K562 (cell line): ENCODE measurements at regions not wholly inside any gene's neighbourhood (a gene's known extent, or its start where the extent isn't known, plus 50 kb on each side); places are given as distances from the start of the nearest gene placed in this dataset.

Experiments used
- ATAC-seq: fragments of 200-7000 bp; cut with Tn5 transposase; 3 replicates; pipeline ENCODE4 v1.9.1; 2020; ENCODE audit warnings: moderate library complexity
- BruUV-seq: library from RNA; stranded (reverse); fragments of 400-500 nt; replicated peaks from 2 replicates; lab custom pipeline; 2021; lab: Mats Ljungman, UMichigan
- CTCF ChIA-PET: fragments of 300-600 bp; formaldehyde crosslinking; extraction: SDS; loops from one replicate; lab custom pipeline; 2021; ENCODE audit warnings: low intra/inter-chr PET ratio; lab: Yijun Ruan, JAX
- POLR2A ChIA-PET: fragments of 300-600, 350-650 bp; sonication (Branson Sonifier 250); formaldehyde crosslinking; extraction: SDS; loops from one replicate; lab custom pipeline; 2021; ENCODE audit warnings: antibody characterized with exemption, inconsistent platforms; lab: Yijun Ruan, JAX
- DNase-seq, 4 experiments: peaks; one replicate each; pipeline versions ENCODE4 v3.0.0 to v3.0.0-alpha.2; 2011 to 2018; ENCODE audit warnings: low spot score in 3 of 4, mixed read lengths in 3 of 4; ENCODE audit errors: extremely low read depth in 1 of 4
- FAIRE-seq: peaks from 2 replicates; lab custom pipeline; 2011; peaks lifted over from hg19 to GRCh38; lab: Jason Lieb, UNC
- H2AFZ ChIP-seq: 2 replicates; pipeline ENCODE4 v1.6.0; 2011; ENCODE audit warnings: low read depth, low read length, control low read depth, inconsistent platforms
- H3K27ac ChIP-seq: fragments of 200-600 bp; 3 replicates; pipeline ENCODE4 v1.8.0; 2011; ENCODE audit warnings: low read depth, mild to moderate bottlenecking, control low read depth, inconsistent platforms, low read length, moderate library complexity, mixed read lengths; ENCODE audit errors: extremely low read depth
- H3K27me3 ChIP-seq, 2 experiments: fragments of 300-600 bp in 1 of 2; 2 replicates in 1 of 2; 3 replicates in 1 of 2; pipeline versions ENCODE4 v1.6.0 to v1.8.0; 2011; ENCODE audit warnings: inconsistent platforms in 2 of 2, low read length in 2 of 2, mild to moderate bottlenecking in 1 of 2, mixed read lengths in 1 of 2, moderate library complexity in 1 of 2; ENCODE audit not compliant: control insufficient read depth in 2 of 2, insufficient read depth in 2 of 2
- H3K36me3 ChIP-seq: fragments of 300-600 bp; 3 replicates; pipeline ENCODE4 v1.8.0; 2011; ENCODE audit warnings: mild to moderate bottlenecking, low read length, inconsistent platforms; ENCODE audit not compliant: control insufficient read depth, insufficient read depth
- H3K4me1 ChIP-seq, 2 experiments: fragments of 200-600 bp in 1 of 2; replicated peaks in 1 of 2; 2 replicates in 1 of 2; 3 replicates in 1 of 2; pipeline versions ENCODE4 v1.5.1 to v1.8.0; 2011; ENCODE audit warnings: inconsistent platforms in 2 of 2, low read length in 2 of 2, mild to moderate bottlenecking in 1 of 2, mixed read lengths in 1 of 2, moderate library complexity in 1 of 2; ENCODE audit not compliant: control insufficient read depth in 2 of 2, insufficient read depth in 2 of 2
- H3K4me2 ChIP-seq: 2 replicates; pipeline ENCODE4 v1.6.1; 2011; ENCODE audit warnings: low read length, control low read depth, inconsistent platforms, mixed read lengths; ENCODE audit not compliant: insufficient read depth
- H3K4me3 ChIP-seq: fragments of 200-600 bp; sonication (generic), shearing (Covaris generic); 2 replicates; pipeline ENCODE4 v1.5.1; 2016; ENCODE audit warnings: control low read depth, inconsistent platforms
- H3K79me2 ChIP-seq: fragments of 200-600 bp; 3 replicates; pipeline ENCODE4 v1.8.0; 2011; ENCODE audit warnings: low read length, inconsistent platforms; ENCODE audit not compliant: control insufficient read depth, insufficient read depth
- H3K9ac ChIP-seq, 2 experiments: 2 replicates each; pipeline versions ENCODE4 v1.6.0 to v1.6.1; 2011; ENCODE audit warnings: low read depth in 2 of 2, low read length in 2 of 2, control low read depth in 1 of 2, inconsistent platforms in 1 of 2, mild to moderate bottlenecking in 1 of 2, mixed read lengths in 1 of 2; ENCODE audit not compliant: insufficient read depth in 1 of 2
- H3K9me1 ChIP-seq: one replicate; pipeline ENCODE4 v1.6.0; 2011; ENCODE audit warnings: inconsistent platforms, mild to moderate bottlenecking, low read length, moderate library complexity; ENCODE audit not compliant: control insufficient read depth, insufficient read depth
- H3K9me3 ChIP-seq: replicated peaks from 2 replicates; pipeline ENCODE4 v1.5.1; 2011; ENCODE audit warnings: low read depth, low read length, inconsistent platforms; ENCODE audit not compliant: control insufficient read depth, insufficient read depth
- H4K20me1 ChIP-seq: replicated peaks from 2 replicates; pipeline ENCODE4 v1.6.1; 2011; ENCODE audit warnings: low read length, inconsistent platforms, mixed read lengths; ENCODE audit not compliant: control insufficient read depth, insufficient read depth
- CBFB ChIP-seq: sonication (generic); formaldehyde crosslinking; IDR thresholded peaks from 2 replicates; pipeline ENCODE4 v1.4.0; 2020; ENCODE audit warnings: mild to moderate bottlenecking, missing genetic modification reagents
- CCNT2 ChIP-seq: IDR thresholded peaks from 2 replicates; pipeline ENCODE4 v1.6.1; 2011; ENCODE audit warnings: borderline replicate concordance, low read depth, mild to moderate bottlenecking, moderate library complexity, mixed read lengths, low read length; ENCODE audit not compliant: insufficient read length; ENCODE audit errors: extremely low read depth
- ELK1 ChIP-seq: sonication (generic); formaldehyde crosslinking; IDR thresholded peaks from 2 replicates; pipeline ENCODE4 v1.8.1; 2022; ENCODE audit warnings: missing genetic modification reagents
- MBD1 ChIP-seq: fragments of 250-450 bp; sonication (Bioruptor Pico); IDR thresholded peaks from 2 replicates; pipeline ENCODE4 v1.8.0; 2022; ENCODE audit warnings: inconsistent platforms
- MYNN ChIP-seq, 2 experiments: sonication (generic); formaldehyde crosslinking in 1 of 2; IDR thresholded peaks; 2 replicates each; pipeline versions ENCODE4 v1.5.0 to v1.6.1; 2016 to 2020; ENCODE audit warnings: antibody characterized with exemption in 1 of 2, missing genetic modification reagents in 1 of 2
- NCOA6 ChIP-seq: fragments of 450-650 bp; IDR thresholded peaks from 2 replicates; pipeline ENCODE4 v1.6.1; 2017; ENCODE audit warnings: mild to moderate bottlenecking
- SIX5 ChIP-seq, 2 experiments: IDR thresholded peaks; 2 replicates each; pipeline ENCODE4 v1.6.1; 2011; ENCODE audit warnings: low read length in 2 of 2, borderline replicate concordance in 1 of 2, low read depth in 1 of 2, mild to moderate bottlenecking in 1 of 2, moderate library complexity in 1 of 2; ENCODE audit not compliant: insufficient read depth in 1 of 2
- WGBS: fragments of 100-300 bp; shearing (Covaris generic); methylation state at CpG from one replicate; pipeline ENCODE4 v1.1.6; 2016; ENCODE audit warnings: low coverage, mixed read lengths; ENCODE audit not compliant: insufficient coverage; ENCODE audit errors: missing lambda C conversion rate; 5-methylcytosine and 5-hydroxymethylcytosine counted together
- in situ Hi-C: fragments of 300-500 bp; cut with MboI; formaldehyde crosslinking; loops from 4 replicates; pipeline ENCODE4 v1.15.0; 2018; ENCODE audit warnings: inconsistent platforms, mixed read lengths
- intact Hi-C: fragments of 100-400 bp; cut with micrococcal nuclease; formaldehyde crosslinking; loops from 2 replicates; pipeline ENCODE4 v1.14.2; 2022
- TF ChIP-seq, protein P1 (sequence below): fragments of 150-350 bp; IDR thresholded peaks from 2 replicates; pipeline ENCODE4 v1.6.1; 2014; ENCODE audit warnings: low read depth, mild to moderate bottlenecking, low read length, borderline replicate concordance
- TF ChIP-seq, protein P2 (sequence below): sonication (generic); formaldehyde crosslinking; IDR thresholded peaks from 2 replicates; pipeline ENCODE4 v1.8.1; 2023; ENCODE audit warnings: mild to moderate bottlenecking, missing genetic modification reagents, moderate library complexity

GRCh38 chr10:43968961-43969360 is 320.3 kb upstream of the ZNF32 start (continued):
- TF ChIP-seq, protein P1, sequence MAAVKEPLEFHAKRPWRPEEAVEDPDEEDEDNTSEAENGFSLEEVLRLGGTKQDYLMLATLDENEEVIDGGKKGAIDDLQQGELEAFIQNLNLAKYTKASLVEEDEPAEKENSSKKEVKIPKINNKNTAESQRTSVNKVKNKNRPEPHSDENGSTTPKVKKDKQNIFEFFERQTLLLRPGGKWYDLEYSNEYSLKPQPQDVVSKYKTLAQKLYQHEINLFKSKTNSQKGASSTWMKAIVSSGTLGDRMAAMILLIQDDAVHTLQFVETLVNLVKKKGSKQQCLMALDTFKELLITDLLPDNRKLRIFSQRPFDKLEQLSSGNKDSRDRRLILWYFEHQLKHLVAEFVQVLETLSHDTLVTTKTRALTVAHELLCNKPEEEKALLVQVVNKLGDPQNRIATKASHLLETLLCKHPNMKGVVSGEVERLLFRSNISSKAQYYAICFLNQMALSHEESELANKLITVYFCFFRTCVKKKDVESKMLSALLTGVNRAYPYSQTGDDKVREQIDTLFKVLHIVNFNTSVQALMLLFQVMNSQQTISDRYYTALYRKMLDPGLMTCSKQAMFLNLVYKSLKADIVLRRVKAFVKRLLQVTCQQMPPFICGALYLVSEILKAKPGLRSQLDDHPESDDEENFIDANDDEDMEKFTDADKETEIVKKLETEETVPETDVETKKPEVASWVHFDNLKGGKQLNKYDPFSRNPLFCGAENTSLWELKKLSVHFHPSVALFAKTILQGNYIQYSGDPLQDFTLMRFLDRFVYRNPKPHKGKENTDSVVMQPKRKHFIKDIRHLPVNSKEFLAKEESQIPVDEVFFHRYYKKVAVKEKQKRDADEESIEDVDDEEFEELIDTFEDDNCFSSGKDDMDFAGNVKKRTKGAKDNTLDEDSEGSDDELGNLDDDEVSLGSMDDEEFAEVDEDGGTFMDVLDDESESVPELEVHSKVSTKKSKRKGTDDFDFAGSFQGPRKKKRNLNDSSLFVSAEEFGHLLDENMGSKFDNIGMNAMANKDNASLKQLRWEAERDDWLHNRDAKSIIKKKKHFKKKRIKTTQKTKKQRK = no peak
- TF ChIP-seq, protein P2, sequence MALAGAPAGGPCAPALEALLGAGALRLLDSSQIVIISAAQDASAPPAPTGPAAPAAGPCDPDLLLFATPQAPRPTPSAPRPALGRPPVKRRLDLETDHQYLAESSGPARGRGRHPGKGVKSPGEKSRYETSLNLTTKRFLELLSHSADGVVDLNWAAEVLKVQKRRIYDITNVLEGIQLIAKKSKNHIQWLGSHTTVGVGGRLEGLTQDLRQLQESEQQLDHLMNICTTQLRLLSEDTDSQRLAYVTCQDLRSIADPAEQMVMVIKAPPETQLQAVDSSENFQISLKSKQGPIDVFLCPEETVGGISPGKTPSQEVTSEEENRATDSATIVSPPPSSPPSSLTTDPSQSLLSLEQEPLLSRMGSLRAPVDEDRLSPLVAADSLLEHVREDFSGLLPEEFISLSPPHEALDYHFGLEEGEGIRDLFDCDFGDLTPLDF (CRISPR knock-in tag) = no peak
- TF ChIP-seq NCOA6 = no peak
- TF ChIP-seq, all 486 proteins: peak for 0

DNA sequence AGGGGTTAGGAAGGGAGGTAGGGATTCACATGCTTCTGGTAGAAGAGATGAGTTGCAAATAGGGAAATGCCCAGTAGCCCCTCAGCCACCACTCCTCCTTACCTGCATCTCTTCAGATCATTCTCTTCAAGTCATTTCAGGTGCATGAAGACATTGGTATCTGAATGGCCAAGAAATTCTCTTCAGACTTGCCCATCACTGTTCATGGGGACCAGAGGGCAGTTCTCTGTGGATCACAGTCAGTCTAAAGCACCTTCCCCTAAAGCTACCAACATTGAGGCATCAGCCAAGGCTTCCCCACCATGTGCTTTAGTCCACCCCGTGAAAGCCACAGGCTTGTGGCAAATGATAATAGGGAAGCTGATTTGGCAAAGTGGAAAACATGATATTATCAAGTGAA is 319.4 kb upstream of the ZNF32 start:
- no peaks in the 10 kb centered on the region for H3K9me3 ChIP-seq
- H3K27me3 ChIP-seq = peaks cover 2 to 33% of the 10 kb centered on the region in 2 experiments; a peak in 3 of 5 replicates
- CTCF ChIA-PET = no interaction called here
- H3K4me2 ChIP-seq = no peak overlapping the region
- H3K4me1 ChIP-seq = no peaks in the 10 kb centered on the region
- H3K4me3 ChIP-seq = no peak overlapping the region
- no peak overlapping the region for H3K27ac ChIP-seq
- H2AFZ ChIP-seq = no peak overlapping the region
- no peak for ATAC-seq
- 0% methylated on average over 1 of the region's 1 CpG for WGBS
- POLR2A ChIA-PET = interaction anchor here (1.2 kb wide), 1 partner anchor 70 kb away, joined by 3 read pairs; no protein-coding TSS in a partner anchor
- H3K9me1 ChIP-seq = no peaks in the 10 kb centered on the region
- in situ Hi-C loops = no loop called here
- BruUV-seq = no TSS peak
- no peak for FAIRE-seq
- intact Hi-C loops = no loop called here
- no peak for DNase-seq
- H3K36me3 ChIP-seq = no peaks in the 10 kb centered on the region
- no peaks in the 10 kb centered on the region; the same call in 1 of the 2 replicates for H4K20me1 ChIP-seq
- no peak overlapping the region for H3K9ac ChIP-seq
- no peaks in the 10 kb centered on the region for H3K79me2 ChIP-seq
- TF ChIP-seq CBFB (CRISPR knock-in tag) = no peak
- no peak for TF ChIP-seq CCNT2
- no peak for TF ChIP-seq ELK1 (CRISPR knock-in tag)
- TF ChIP-seq MBD1 (CRISPR knock-in tag) = no peak
- TF ChIP-seq SIX5 (IDR thresholded peaks at IDR 0.05; ENCODE audit: borderline replicate concordance in 1 of 2, insufficient read depth in 1 of 2, low read depth in 1 of 2, low read length in 2 of 2) = no peak
- TF ChIP-seq MYNN (IDR thresholded peaks at IDR 0.05) = no peak
- TF ChIP-seq MYNN (CRISPR knock-in tag; IDR thresholded peaks at IDR 0.05) = no peak
